OCI-LY3 (cell line): ENCODE measurements at regions not wholly inside any gene's neighbourhood (a gene's known extent, or its start where the extent isn't known, plus 50 kb on each side); places are given as distances from the start of the nearest gene placed in this dataset.

Experiments used
- H2AFZ ChIP-seq: fragments of 200-600, 300-600 bp; shearing (Covaris generic); 2 replicates; pipeline ENCODE4 v1.6.0; 2014; ENCODE audit warnings: antibody characterized with exemption, low read depth, low read length
- H3K27ac ChIP-seq: fragments of 200-600, 300-600 bp; sonication (generic); 2 replicates; pipeline ENCODE4 v1.5.1; 2014; ENCODE audit warnings: mild to moderate bottlenecking, low read length, moderate library complexity, mixed read lengths
- H3K27me3 ChIP-seq: fragments of 200-600, 300-600 bp; sonication (generic); 2 replicates; pipeline ENCODE4 v1.6.1; 2014; ENCODE audit warnings: low read depth, low read length, mixed read lengths
- H3K36me3 ChIP-seq: fragments of 200-600, 300-600 bp; sonication (generic); replicated peaks from 2 replicates; pipeline ENCODE3; 2014; ENCODE audit warnings: low read depth, low read length, mixed read lengths
- H3K4me1 ChIP-seq: fragments of 300-600, 200-600 bp; sonication (generic); 2 replicates; pipeline ENCODE4 v1.6.1; 2014; ENCODE audit warnings: low read length, mixed read lengths
- H3K4me2 ChIP-seq: fragments of 200-600, 300-600 bp; sonication (generic); 2 replicates; pipeline ENCODE4 v1.6.1; 2014; ENCODE audit warnings: low read length, mixed read lengths
- H3K4me3 ChIP-seq: fragments of 300-600, 200-600 bp; sonication (generic); 2 replicates; pipeline ENCODE4 v1.5.1; 2014; ENCODE audit warnings: antibody characterized with exemption, mild to moderate bottlenecking, low read length, moderate library complexity
- H3K79me2 ChIP-seq: fragments of 300-600, 200-600 bp; shearing (Covaris generic); 2 replicates; pipeline ENCODE4 v1.6.1; 2014; ENCODE audit warnings: mild to moderate bottlenecking, low read length, mixed read lengths
- H3K9ac ChIP-seq: fragments of 300-600, 200-600 bp; shearing (Covaris generic); 2 replicates; pipeline ENCODE4 v1.6.0; 2014; ENCODE audit warnings: mild to moderate bottlenecking, low read length, moderate library complexity
- H3K9me3 ChIP-seq: fragments of 200-600, 300-600 bp; shearing (Covaris generic); 2 replicates; pipeline ENCODE4 v1.6.1; 2014; ENCODE audit warnings: low read length, mixed read lengths; ENCODE audit not compliant: insufficient read depth
- H4K20me1 ChIP-seq: fragments of 200-600, 300-600 bp; sonication (generic); 2 replicates; pipeline ENCODE4 v1.6.1; 2016; ENCODE audit warnings: low read length, mixed read lengths; ENCODE audit not compliant: insufficient read depth
- EZH2phosphoT487 ChIP-seq: fragments of 200-600 bp; shearing (Covaris generic); IDR thresholded peaks from 2 replicates; pipeline ENCODE4 v1.6.1; 2018; ENCODE audit warnings: antibody characterized with exemption, mixed run types, low read depth
- TF ChIP-seq, protein P1 (sequence below): fragments of 200-600, 300-600 bp; sonication (generic); IDR thresholded peaks from 2 replicates; pipeline ENCODE4 v1.5.1; 2014; ENCODE audit warnings: antibody characterized with exemption, low read length, low read depth

DNA sequence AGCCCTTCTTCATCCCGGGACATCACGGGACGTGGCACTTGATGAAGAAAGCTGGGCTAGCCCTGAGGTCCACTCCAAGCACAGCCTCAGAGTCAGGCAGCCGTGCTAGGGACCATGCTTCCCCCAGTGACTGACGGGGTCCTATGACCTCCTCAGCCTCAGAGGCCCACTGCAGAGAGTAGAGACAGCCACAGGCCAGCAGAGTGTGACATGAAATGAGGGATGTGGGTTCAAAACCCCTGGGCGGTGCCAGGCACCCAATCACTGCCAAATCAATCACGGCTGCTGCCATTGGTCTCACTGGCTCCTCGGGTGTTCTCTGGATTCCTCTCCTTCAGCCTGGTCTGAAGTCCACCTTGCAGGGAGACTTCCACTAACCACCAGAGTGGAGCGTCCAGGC is 197.7 kb upstream of the CDH4 start:
- no peaks in the 10 kb centered on the region for H3K79me2 ChIP-seq
- H2AFZ ChIP-seq, result no peak overlapping the region
- no peaks in the 10 kb centered on the region; the same call in 1 of the 2 replicates for H3K27me3 ChIP-seq
- no peaks in the 10 kb centered on the region for H3K9me3 ChIP-seq
- no peak overlapping the region for H3K4me3 ChIP-seq
- no peaks in the 10 kb centered on the region for H4K20me1 ChIP-seq
- H3K9ac ChIP-seq, result no peak overlapping the region
- no peaks in the 10 kb centered on the region for H3K36me3 ChIP-seq
- TF ChIP-seq, protein P1, sequence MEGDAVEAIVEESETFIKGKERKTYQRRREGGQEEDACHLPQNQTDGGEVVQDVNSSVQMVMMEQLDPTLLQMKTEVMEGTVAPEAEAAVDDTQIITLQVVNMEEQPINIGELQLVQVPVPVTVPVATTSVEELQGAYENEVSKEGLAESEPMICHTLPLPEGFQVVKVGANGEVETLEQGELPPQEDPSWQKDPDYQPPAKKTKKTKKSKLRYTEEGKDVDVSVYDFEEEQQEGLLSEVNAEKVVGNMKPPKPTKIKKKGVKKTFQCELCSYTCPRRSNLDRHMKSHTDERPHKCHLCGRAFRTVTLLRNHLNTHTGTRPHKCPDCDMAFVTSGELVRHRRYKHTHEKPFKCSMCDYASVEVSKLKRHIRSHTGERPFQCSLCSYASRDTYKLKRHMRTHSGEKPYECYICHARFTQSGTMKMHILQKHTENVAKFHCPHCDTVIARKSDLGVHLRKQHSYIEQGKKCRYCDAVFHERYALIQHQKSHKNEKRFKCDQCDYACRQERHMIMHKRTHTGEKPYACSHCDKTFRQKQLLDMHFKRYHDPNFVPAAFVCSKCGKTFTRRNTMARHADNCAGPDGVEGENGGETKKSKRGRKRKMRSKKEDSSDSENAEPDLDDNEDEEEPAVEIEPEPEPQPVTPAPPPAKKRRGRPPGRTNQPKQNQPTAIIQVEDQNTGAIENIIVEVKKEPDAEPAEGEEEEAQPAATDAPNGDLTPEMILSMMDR, result no peak
- TF ChIP-seq EZH2phosphoT487, result no peak
- H3K27ac ChIP-seq, result no peak overlapping the region
- no peaks in the 10 kb centered on the region for H3K4me1 ChIP-seq
- no peak overlapping the region for H3K4me2 ChIP-seq

DNA sequence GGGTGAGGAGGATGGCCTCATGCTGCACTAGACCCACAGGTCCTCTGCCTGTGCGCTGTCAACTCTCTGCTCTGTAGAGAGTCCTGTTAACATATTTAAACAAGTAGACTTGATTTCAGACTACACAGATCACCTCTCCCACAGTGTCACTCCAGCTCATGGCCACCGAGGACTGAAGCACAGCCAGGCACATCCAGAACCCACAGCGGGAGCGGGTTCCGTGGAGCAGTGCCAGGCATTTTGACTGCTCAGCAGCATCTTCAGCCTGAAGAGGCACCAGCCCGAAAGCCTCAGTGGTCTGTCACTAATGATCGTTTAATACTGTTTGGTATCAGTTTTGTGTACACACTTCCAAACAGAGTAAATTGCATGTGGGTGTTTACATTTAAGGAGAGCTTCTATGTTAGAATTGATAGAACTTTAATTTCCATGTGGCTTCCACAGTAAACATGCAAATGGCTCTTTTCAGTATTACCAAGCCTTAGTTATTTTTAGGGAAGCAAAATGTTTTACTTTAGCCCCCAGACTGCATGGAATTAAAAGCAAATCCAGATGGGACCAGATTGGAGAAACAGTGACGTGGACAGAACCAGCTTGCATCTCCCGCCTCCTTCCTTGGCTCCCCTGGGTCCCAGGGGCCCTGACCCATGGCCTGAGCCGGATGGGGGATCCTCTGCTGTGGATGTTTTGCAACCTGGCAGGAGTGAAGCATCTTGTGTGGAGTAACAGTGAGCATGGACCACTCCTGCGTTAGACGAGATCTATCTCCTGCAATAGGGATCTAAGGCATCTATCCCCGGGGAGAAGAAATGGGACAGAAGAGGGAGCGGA is 196.7 kb upstream of the CDH4 start:
- H3K4me1 ChIP-seq, result no peaks in the 10 kb centered on the region
- TF ChIP-seq EZH2phosphoT487, result no peak
- TF ChIP-seq, protein P1, result no peak
- no peak overlapping the region for H3K27ac ChIP-seq
- H3K9me3 ChIP-seq, result no peaks in the 10 kb centered on the region
- no peaks in the 10 kb centered on the region for H3K36me3 ChIP-seq
- H3K4me2 ChIP-seq, result no peak overlapping the region
- H3K79me2 ChIP-seq, result no peaks in the 10 kb centered on the region
- H3K9ac ChIP-seq, result no peak overlapping the region
- no peak overlapping the region for H2AFZ ChIP-seq
- H4K20me1 ChIP-seq, result no peaks in the 10 kb centered on the region
- no peaks in the 10 kb centered on the region; the same call in 1 of the 2 replicates for H3K27me3 ChIP-seq
- H3K4me3 ChIP-seq, result no peak overlapping the region

DNA sequence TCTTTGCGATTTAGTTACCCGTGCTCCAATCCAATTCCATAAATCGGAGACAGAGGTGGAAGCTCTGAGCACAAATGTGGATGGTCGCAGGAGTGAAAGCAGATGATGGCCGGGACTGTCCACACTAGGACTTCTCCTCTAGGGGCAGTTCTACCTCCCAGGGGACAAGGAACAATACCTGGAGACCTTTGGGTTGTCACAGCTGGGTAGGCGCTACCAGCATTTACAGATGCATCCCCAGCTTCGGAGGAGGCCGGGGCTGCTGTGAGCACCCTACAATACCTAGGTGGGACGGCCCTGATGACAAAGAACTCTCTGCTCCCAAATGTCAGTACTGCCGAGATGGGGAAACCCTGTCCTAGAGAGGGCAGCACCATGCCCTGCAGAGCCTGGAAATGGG is 195.9 kb upstream of the CDH4 start:
- H3K79me2 ChIP-seq, result no peaks in the 10 kb centered on the region
- H3K36me3 ChIP-seq, result no peaks in the 10 kb centered on the region
- H3K27me3 ChIP-seq, result no peaks in the 10 kb centered on the region; the same call in 1 of the 2 replicates
- TF ChIP-seq EZH2phosphoT487, result no peak
- TF ChIP-seq, protein P1, result no peak
- no peak overlapping the region for H3K4me3 ChIP-seq
- H4K20me1 ChIP-seq, result no peaks in the 10 kb centered on the region
- H3K4me2 ChIP-seq, result no peak overlapping the region
- no peak overlapping the region for H3K27ac ChIP-seq
- H3K9me3 ChIP-seq, result no peaks in the 10 kb centered on the region
- no peak overlapping the region for H2AFZ ChIP-seq
- H3K9ac ChIP-seq, result no peak overlapping the region
- no peaks in the 10 kb centered on the region for H3K4me1 ChIP-seq

DNA sequence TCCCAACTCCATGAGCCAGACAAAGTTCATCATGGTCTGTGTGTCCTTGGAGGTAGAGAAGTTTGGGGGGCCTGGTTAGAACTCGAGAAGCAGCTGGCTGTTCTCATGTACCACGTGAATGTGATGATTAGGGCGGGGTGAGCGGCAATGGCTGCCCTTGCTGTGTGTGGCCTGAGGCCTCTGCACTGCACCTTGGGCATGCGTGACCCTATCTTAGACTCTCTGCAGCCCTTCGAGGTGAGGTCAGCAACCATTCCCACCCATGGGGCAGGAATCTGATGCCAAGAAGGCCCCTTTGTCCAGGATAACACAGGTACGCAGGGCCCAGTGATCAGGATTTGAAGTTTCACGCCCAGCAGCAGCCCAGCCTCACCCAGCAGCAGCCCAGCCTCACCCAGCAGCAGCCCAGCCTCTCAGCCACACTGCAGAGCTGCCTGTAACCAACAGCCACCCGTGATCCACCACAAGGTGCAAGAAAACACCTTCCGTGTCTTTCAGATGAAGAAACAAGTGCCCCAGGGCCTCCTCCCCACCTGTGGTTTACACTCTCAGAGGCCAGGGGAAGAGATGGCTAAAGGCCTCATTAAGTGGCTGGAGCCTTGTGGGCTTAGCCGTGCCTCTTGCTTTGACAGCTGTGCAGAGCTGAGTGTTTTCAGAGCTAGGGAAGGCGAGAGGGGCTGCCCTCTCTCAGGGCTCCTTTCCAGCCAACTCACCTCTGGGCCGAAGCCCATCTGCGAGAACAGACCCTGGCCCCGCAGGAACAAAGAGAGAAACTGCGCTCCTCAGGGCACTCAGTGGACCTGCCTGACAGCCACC is 195.2 kb upstream of the CDH4 start:
- H3K27me3 ChIP-seq, result no peaks in the 10 kb centered on the region; the same call in 1 of the 2 replicates
- H3K4me2 ChIP-seq, result no peak overlapping the region
- H3K9ac ChIP-seq, result no peak overlapping the region
- no peaks in the 10 kb centered on the region for H3K9me3 ChIP-seq
- H2AFZ ChIP-seq, result no peak overlapping the region
- H4K20me1 ChIP-seq, result no peaks in the 10 kb centered on the region
- H3K79me2 ChIP-seq, result no peaks in the 10 kb centered on the region
- no peak overlapping the region for H3K4me3 ChIP-seq
- H3K27ac ChIP-seq, result no peak overlapping the region
- H3K4me1 ChIP-seq, result no peaks in the 10 kb centered on the region
- TF ChIP-seq, protein P1, result no peak
- TF ChIP-seq EZH2phosphoT487, result no peak
- no peaks in the 10 kb centered on the region for H3K36me3 ChIP-seq
